Stimulated activated naive B cell treated with anti-CD40 and anti-IgM and Interleukin-4, amounts not matched to agents 10 μg/mL and 1 μg/mL and 100 μg/mL, for 72 hours (primary cell): ENCODE measurements at regions not wholly inside any gene's neighbourhood (a gene's known extent, or its start where the extent isn't known, plus 50 kb on each side); places are given as distances from the start of the nearest gene placed in this dataset.
"Not testable (repeated sequence)": the region's sequence is repeated elsewhere in the genome, so short reads cannot be mapped to it uniquely, and the experiment has no call there.

Experiments used
- ATAC-seq, 2 donors: fragments of 150-1000 bp; cut with Tn5 transposase; replicated peaks; 2 replicates each; pipeline ENCODE4 v1.10.0; 2021; ENCODE audit warnings: moderate library complexity in 1 of 2
- DNase-seq: peaks from one replicate; pipeline ENCODE4 v3.0.0; 2021
- H3K27ac Mint-ChIP-seq: one replicate; pipeline ENCODE4 v1.8.0; 2022; ENCODE audit warnings: mild to moderate bottlenecking, mixed read lengths
- H3K27me3 Mint-ChIP-seq, 2 donors: one replicate each; pipeline ENCODE4 v1.8.0; 2022; ENCODE audit warnings: mixed read lengths in 2 of 2
- H3K36me3 Mint-ChIP-seq, 2 donors: one replicate each; pipeline ENCODE4 v1.8.0; 2022; ENCODE audit warnings: mixed read lengths in 2 of 2, mild to moderate bottlenecking in 1 of 2
- H3K4me1 Mint-ChIP-seq, 2 donors: one replicate each; pipeline ENCODE4 v1.8.0; 2022; ENCODE audit warnings: mixed read lengths in 2 of 2, mild to moderate bottlenecking in 1 of 2
- H3K4me3 Mint-ChIP-seq, 2 donors: one replicate each; pipeline ENCODE4 v1.8.0; 2022; ENCODE audit warnings: mild to moderate bottlenecking in 2 of 2, mixed read lengths in 2 of 2, moderate library complexity in 1 of 2
- H3K9me3 Mint-ChIP-seq, 2 donors: one replicate each; pipeline ENCODE4 v1.8.0; 2022; ENCODE audit warnings: mixed read lengths in 2 of 2, mild to moderate bottlenecking in 1 of 2

DNA sequence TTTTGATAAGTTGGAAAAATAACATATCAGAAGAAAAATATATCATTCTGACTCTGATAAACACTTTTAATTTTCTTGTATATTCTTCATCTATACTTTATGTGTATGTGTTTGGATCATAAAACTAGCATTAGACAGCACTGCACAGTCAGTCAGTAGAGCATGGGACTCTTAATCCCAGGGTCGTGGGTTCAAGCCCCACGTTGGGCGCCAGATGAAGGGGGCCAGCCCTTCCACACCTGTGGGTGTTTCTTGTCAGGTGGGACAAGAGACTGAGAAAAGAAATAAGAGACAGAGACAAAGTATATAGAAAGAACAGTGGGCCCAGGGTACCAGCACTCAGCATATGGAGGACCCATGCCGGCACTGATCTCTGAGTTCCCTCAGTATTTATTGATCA, 546.0 kb upstream of the NR2F2 start:
- H3K4me3 Mint-ChIP-seq: no peak overlapping the region
- H3K27ac Mint-ChIP-seq: no peak overlapping the region
- H3K36me3 Mint-ChIP-seq: no peaks in the 10 kb centered on the region
- H3K9me3 Mint-ChIP-seq: peaks cover 19 to 21% of the 10 kb centered on the region in 2 donors
- no peaks in the 10 kb centered on the region for H3K27me3 Mint-ChIP-seq
- DNase-seq: no peak
- ATAC-seq: no peak
- no peaks in the 10 kb centered on the region for H3K4me1 Mint-ChIP-seq

DNA sequence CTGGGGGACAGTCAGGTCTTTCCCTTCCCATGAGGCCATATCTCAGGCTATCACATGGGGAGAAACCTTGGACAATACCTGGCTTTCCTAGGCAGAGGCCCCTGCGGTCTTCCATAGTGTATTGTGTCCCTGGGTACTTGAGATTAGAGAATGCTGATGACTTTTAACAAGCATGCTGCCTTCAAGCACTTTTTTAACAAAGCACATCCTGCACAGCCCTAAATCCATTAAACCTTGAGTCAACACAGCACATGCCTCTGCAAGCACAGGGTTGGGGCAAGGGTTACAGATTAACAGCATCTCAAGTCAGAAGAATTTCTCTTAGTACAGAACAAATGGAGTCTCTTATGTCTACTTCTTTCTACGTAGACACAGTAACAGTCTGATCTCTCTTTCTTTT, 545.2 kb upstream of the NR2F2 start:
- H3K36me3 Mint-ChIP-seq, H3K4me3 Mint-ChIP-seq, H3K27ac Mint-ChIP-seq, ATAC-seq, H3K27me3 Mint-ChIP-seq, DNase-seq, H3K4me1 Mint-ChIP-seq: not testable (repeated sequence)
- H3K9me3 Mint-ChIP-seq: peaks cover 21 to 23% of the 10 kb centered on the region in 2 donors

DNA sequence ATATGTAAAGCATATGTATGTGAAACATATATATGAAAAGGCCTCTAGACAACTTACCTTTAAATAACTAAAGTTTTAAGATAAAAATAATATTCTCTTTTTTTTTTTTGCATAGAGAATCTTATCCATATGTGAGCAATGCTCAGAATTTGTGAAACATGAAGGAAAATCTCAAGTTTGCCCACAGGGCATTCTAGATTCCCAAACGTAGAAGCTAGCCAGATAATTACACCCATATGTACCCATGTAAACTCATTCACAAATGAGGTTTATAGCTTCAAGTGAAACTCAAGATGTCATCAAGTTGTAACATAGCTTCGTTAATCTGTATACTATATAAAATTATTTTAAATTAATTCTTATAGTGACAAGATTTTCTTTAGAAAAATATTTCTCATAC, 537.3 kb upstream of the NR2F2 start:
- no peak overlapping the region for H3K4me3 Mint-ChIP-seq
- H3K36me3 Mint-ChIP-seq: no peaks in the 10 kb centered on the region
- ATAC-seq: no peak
- H3K9me3 Mint-ChIP-seq: peaks cover 5 to 6% of the 10 kb centered on the region in 2 donors
- no peak for DNase-seq
- no peaks in the 10 kb centered on the region for H3K4me1 Mint-ChIP-seq
- H3K27me3 Mint-ChIP-seq: no peaks in the 10 kb centered on the region
- no peak overlapping the region for H3K27ac Mint-ChIP-seq

DNA sequence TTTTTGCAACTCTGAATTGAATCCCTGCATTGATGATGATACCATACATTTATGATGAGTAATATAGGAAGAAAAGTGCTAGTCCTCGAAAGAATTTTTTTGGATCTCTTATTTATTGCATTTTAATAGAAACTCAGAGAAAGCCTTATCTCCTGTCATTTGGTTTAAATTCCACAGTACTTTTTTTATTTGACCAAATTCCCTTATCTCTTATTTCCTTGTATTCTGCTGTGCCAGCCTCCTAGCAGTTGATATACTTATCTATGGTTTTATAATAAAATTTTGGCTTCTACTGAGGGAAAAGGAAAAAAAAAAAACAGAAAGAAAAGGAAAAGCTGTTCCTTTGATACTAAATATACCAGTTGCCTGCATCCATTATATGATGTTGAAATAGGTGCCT, 535.1 kb upstream of the NR2F2 start:
- no peak for ATAC-seq
- H3K27ac Mint-ChIP-seq: no peak overlapping the region
- H3K9me3 Mint-ChIP-seq: peaks cover 2% of the 10 kb centered on the region in 2 donors

DNA sequence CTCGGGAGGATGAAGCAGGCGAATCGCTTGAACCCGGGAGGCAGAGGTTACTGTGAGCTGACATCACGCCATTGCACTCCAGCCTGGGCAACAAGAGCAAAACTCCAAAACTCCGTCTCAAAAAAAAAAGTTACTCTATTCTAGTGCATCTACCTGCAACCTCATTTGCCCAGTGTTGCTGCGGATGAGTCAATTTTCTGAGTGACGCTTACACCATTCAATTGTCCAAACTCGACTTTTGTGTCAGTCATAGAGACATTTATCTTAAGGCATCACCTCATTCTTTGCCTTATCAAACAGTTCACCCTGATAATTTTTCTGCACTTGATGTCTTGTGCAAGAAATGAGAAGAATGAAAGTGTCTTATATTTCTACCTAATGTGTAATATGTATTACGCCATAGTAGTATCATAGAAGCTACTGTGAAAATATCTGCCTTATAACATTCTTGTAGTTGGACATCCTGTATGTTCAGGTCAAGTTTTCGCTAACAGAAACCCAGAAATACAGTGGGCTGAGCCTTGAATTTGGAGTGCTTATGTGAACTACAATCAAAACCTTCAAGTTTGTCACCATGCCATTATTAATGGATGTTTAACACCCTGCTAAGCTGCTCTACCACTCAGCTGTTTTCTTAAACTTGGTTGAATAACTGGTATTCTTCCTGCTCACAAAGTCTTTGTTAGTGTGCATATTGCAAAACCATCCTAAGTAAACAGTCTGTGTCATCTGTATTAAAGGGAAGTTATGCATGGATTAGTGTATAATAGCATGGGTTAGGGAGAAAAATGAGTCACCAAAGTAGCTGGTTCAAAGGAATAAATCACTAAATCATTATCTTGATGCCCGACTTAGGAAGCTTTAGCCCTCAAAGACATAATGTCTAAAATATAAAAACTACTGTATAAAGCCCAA, 531.0 kb upstream of the NR2F2 start:
- H3K9me3 Mint-ChIP-seq: peaks cover 4 to 6% of the 10 kb centered on the region in 2 donors
- ATAC-seq: no peak

More for the DNA sequence above, 535.1 kb upstream of the NR2F2 start:
- no peak for DNase-seq
- no peak overlapping the region for H3K4me3 Mint-ChIP-seq
- no peaks in the 10 kb centered on the region for H3K27me3 Mint-ChIP-seq
- H3K4me1 Mint-ChIP-seq: no peaks in the 10 kb centered on the region
- no peaks in the 10 kb centered on the region for H3K36me3 Mint-ChIP-seq

DNA sequence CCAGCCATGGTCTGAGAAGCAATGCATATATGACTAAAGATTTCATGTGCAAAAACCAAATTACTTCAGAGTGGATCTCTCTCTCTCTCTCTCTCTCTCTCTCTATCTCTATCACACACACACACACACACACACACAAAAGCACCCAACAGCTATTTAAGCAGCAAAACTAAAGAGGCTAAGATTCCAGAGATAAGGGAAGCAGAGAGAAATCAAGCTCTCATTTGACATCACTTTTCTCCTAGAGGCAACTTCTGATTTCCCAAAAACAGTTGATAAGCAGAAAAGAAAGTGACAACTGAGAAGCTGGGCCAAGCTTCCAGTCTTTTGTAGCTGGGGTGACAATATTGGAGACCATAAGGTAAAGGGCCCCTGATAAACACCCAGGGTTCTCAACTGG, 526.0 kb upstream of the NR2F2 start:
- Mint-ChIP-seq H3K36me3 (no peaks in the 10 kb centered on the region), H3K9me3 (peaks cover 8 to 10% of the 10 kb centered on the region in 2 donors), H3K27me3 (no peaks in the 10 kb centered on the region), H3K27ac (no peak overlapping the region), H3K4me3 (no peak overlapping the region), H3K4me1 (no peaks in the 10 kb centered on the region)
- DNase-seq (no peak), ATAC-seq (no peak)

More for the DNA sequence above, 531.0 kb upstream of the NR2F2 start:
- H3K36me3 Mint-ChIP-seq: no peaks in the 10 kb centered on the region
- no peak for DNase-seq
- no peaks in the 10 kb centered on the region for H3K27me3 Mint-ChIP-seq
- no peaks in the 10 kb centered on the region for H3K4me1 Mint-ChIP-seq
- no peak overlapping the region for H3K4me3 Mint-ChIP-seq
- H3K27ac Mint-ChIP-seq: no peak overlapping the region

DNA sequence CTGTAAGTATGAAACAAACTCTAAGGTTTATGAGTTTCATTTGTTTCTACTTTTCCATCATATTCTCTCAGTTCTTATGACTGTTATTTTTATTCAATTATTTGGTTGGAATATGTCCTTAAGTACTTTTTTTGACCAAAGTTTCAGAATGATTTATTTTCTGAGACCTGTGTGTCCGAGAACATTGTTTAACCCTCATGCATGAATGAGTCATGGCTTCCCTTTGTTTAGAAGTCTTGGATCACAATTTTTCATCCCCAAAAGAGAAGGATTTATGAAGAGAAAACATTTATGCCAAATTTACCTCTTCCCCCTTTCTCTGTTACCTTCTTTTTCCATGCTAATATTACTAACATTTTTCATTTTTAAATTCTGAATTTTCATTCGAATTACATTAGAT, 518.0 kb upstream of the NR2F2 start:
- no peak overlapping the region for H3K27ac Mint-ChIP-seq
- peaks cover 0 to 3% of the 10 kb centered on the region in 2 donors for H3K9me3 Mint-ChIP-seq
- no peaks in the 10 kb centered on the region for H3K27me3 Mint-ChIP-seq
- no peaks in the 10 kb centered on the region for H3K36me3 Mint-ChIP-seq
- ATAC-seq (no peak), DNase-seq (no peak)
- H3K4me3 Mint-ChIP-seq: no peak overlapping the region
- H3K4me1 Mint-ChIP-seq: no peaks in the 10 kb centered on the region

DNA sequence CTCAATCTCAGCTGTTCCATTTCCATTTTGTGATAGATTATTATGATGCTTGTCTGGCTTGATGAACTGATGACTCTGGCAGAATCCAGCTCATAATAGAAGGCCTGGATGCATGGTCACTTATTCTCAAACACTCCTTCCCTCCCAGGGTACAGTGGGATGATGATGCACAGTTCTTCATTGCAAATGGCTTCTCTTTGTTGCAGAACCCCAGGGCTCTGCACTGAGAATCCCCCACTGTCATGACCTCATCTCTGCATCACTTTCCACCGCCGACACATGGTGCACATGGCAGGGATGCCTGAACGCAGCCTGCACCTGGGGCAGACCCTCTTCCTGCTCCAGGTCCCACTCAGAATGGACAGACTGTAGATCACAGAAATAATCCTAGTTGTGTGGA, 515.6 kb upstream of the NR2F2 start:
- no peak overlapping the region for H3K27ac Mint-ChIP-seq
- H3K4me1 Mint-ChIP-seq: no peaks in the 10 kb centered on the region
- no peaks in the 10 kb centered on the region for H3K27me3 Mint-ChIP-seq
- H3K4me3 Mint-ChIP-seq: no peak overlapping the region
- DNase-seq: no peak
- peaks cover 0 to 3% of the 10 kb centered on the region in 2 donors for H3K9me3 Mint-ChIP-seq
- ATAC-seq: no peak
- no peaks in the 10 kb centered on the region for H3K36me3 Mint-ChIP-seq

DNA sequence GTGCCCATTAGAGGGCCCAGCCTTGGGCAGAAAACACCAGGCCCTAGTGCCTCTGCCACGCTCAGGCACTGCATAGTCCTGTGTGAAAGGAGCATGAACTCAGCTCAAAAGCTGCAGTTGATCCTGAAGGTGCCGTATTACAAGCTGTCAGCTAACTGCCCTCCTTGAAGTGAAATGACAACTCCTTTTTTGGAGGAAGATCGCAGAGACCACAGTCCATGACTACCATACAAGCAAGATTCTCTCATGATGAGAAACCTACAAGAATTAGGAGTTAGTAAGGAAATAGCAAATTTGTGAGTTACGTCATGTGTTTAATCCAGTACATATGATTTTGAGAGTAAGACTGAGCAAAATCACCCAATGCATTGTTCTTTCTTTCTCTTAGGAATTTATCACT, 513.9 kb upstream of the NR2F2 start:
- Mint-ChIP-seq H3K9me3 (peaks cover 0 to 3% of the 10 kb centered on the region in 2 donors), H3K36me3 (no peaks in the 10 kb centered on the region), H3K27ac (no peak overlapping the region), H3K4me3 (no peak overlapping the region), H3K4me1 (no peaks in the 10 kb centered on the region), H3K27me3 (no peaks in the 10 kb centered on the region)
- DNase-seq (no peak), ATAC-seq (no peak)

DNA sequence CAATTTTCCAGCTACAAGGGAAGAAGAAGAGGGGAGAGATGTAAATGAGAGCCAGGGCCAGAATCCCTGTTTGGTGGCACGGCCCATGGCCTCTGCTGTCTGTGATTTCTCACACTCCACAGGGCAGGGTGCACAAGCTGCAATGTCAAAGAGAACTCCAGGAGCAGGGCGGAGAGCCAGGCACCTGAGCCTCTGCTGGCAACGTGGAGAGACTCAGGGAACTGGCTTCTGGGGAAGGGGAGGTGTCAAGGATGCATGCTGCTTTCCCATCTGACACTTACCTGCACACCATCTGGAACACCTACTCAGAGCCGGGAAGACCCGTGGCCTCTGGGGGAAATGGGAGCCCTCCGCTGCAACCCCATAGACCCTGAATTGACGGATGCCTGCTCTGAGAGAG, 507.5 kb upstream of the NR2F2 start:
- Mint-ChIP-seq H3K36me3 (no peaks in the 10 kb centered on the region), H3K4me1 (no peaks in the 10 kb centered on the region), H3K27ac (no peak overlapping the region), H3K27me3 (no peaks in the 10 kb centered on the region), H3K4me3 (no peak overlapping the region), H3K9me3 (no peaks in the 10 kb centered on the region)
- ATAC-seq: no peak
- no peak for DNase-seq

DNA sequence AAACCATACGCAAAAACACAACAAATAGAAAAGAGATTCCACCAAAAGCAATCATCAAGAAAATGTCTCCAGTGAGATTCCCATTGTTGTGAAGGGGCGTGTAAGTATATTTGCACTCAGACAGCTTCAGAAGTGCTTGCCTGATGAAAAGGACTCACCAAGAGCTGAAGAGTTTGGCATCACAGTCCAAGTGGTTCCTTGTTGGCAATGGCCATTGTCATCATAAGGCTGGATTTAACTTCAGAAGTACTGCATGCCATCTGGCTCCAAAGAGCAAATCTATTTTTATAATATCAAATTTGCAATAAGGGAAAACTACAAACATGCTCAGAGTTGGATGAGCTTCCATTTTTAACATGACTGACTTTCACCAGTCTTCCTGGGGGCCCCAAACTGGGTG, 505.3 kb upstream of the NR2F2 start:
- no peak overlapping the region for H3K27ac Mint-ChIP-seq
- H3K4me3 Mint-ChIP-seq: no peak overlapping the region
- DNase-seq: no peak
- no peaks in the 10 kb centered on the region for H3K9me3 Mint-ChIP-seq
- H3K27me3 Mint-ChIP-seq: no peaks in the 10 kb centered on the region
- no peaks in the 10 kb centered on the region for H3K4me1 Mint-ChIP-seq
- ATAC-seq: no peak
- H3K36me3 Mint-ChIP-seq: no peaks in the 10 kb centered on the region

DNA sequence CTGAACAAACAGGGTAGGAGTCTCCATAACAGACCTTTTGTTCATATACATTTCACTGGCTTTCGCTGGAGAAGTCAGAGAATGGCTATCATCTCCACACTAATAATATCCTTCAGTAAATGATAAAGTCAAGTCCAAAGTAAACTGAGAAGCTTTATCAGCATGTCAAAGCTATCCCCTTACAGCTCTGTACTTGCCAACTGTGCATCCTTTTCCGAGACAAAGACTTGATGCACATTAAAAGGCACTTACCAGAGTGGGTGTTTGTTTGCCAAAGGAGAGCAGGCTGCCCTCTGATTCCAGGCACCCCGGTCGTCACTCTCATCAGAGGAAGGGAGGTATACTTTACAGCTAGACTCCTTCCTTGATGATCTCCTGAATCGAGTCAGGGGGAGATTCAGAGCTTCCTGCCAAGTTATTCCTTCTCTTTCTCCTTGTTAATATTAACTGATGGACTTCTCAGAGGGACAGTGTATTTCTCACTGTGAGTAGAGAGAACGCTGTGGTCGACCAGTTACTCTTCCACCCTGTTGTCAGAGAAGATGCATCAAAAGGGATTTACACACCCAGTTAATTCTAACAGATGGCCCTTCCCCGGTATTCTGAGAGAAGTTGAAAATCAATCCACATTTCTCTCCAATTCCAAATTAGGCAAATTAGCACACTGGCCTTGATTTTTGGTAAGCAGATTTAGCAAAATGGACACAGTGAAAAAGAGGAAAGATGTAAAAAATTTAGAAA, 504.7 kb upstream of the NR2F2 start:
- H3K9me3 Mint-ChIP-seq: no peaks in the 10 kb centered on the region
- H3K36me3 Mint-ChIP-seq: no peaks in the 10 kb centered on the region
- DNase-seq (no peak), ATAC-seq (no peak)
- no peak overlapping the region for H3K4me3 Mint-ChIP-seq
- H3K27me3 Mint-ChIP-seq: no peaks in the 10 kb centered on the region
- no peaks in the 10 kb centered on the region for H3K4me1 Mint-ChIP-seq
- H3K27ac Mint-ChIP-seq: no peak overlapping the region

DNA sequence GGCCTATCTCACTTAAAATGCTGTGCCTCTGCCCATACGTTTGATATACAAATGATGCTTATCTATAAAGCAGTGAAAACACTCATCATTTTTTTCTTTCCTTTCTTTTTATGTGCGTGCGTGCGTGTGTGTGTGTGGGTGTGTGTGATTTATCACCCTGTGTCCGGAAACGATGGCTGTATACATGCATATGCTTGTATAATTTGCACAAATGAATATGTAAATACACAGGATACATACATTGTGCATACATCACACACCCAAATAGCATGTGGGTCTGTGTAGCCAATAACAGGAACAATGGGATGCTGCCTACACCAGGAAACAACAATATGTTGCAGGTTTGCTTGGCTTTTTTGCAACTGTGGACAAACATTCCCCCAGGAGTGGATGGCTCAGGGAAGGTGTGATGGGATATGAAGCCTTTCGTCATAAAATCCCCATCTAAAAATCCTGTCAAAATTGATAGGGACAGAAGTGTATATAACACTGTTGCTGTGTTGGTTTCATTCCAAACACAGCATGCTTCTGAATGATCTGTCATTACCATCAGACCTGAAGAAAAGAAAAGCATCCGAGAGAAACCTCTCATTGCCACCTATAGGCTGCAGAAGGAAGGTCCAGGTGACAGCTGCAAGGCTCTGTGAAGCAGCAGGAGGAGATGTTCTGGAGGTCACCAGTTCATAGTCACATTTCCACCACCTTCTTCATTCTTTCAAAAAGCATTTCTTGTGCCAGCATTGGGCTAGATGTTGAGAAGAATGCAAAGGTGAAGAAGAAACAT, 503.9 kb upstream of the NR2F2 start:
- ATAC-seq (no peak), DNase-seq (no peak)
- Mint-ChIP-seq H3K36me3 (no peaks in the 10 kb centered on the region), H3K4me1 (no peaks in the 10 kb centered on the region), H3K9me3 (no peaks in the 10 kb centered on the region), H3K4me3 (no peak overlapping the region), H3K27me3 (no peaks in the 10 kb centered on the region), H3K27ac (no peak overlapping the region)

DNA sequence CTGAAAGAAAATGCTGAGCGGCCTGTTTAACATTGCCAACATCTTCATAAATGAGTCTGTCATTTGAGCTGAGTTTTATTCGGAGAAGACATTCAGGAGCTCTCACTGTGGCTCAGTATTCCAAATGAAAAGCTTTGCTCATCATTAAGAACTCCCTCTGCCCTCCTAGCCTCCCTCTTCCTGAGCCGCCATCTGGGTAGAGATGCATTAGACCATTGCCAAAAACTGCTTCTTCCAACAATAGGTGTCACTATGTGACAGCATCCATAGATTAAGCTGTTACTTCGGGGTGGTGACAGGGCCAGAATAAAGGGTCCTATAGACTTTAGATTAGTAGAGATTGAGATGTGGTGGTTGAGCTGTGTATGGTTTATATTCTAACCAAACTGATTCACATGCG, 501.4 kb upstream of the NR2F2 start:
- no peak for DNase-seq

More for the DNA sequence above, 501.4 kb upstream of the NR2F2 start:
- Mint-ChIP-seq H3K36me3 (no peaks in the 10 kb centered on the region), H3K27me3 (no peaks in the 10 kb centered on the region), H3K4me3 (no peak overlapping the region), H3K9me3 (no peaks in the 10 kb centered on the region), H3K4me1 (no peaks in the 10 kb centered on the region), H3K27ac (no peak overlapping the region)
- no peak for ATAC-seq
